Sigmoid colon (tissue), 4 donors: ENCODE measurements at regions not wholly inside any gene's neighbourhood (a gene's known extent, or its start where the extent isn't known, plus 50 kb on each side); places are given as distances from the start of the nearest gene placed in this dataset.

Experiments
- EP300 ChIP-seq, 4 donors: sonication (generic); formaldehyde crosslinking; IDR thresholded peaks; one replicate each; pipeline ENCODE4 v1.6.1; 2017; ENCODE audit warnings: antibody characterized with exemption in 4 of 4
- POLR2AphosphoS5 ChIP-seq, 4 donors: sonication (generic); formaldehyde crosslinking; IDR thresholded peaks; one replicate each; pipeline ENCODE4 v1.6.1; 2017; ENCODE audit warnings: antibody characterized with exemption in 4 of 4
- TF ChIP-seq, protein P1 (sequence below), 4 experiments: fragments of 450-650 bp in 3 of 4; fragments of 200-600 bp in 1 of 4; IDR thresholded peaks; one replicate each; pipeline ENCODE4 v1.5.1; 2016 to 2019; ENCODE audit warnings: antibody characterized with exemption in 4 of 4, mild to moderate bottlenecking in 3 of 4, moderate library complexity in 2 of 4

DNA sequence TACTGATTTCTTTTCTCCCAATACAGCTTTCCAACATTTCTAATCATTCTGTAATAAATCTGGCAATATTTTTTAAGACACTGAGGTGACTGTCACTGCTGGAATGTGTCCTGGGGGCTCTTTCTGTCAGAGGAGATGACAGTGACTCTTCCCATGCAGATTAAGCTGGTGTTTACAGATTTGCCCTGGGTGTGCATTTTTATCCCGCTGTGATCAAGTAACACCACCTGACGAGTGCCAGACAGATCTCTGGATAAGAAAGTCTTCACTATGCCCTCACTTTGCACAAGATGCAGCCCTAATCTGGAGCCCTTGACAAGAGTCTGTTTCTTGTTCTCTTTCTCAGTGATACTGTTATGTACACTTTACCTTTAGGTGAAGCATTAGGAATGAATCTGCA, 477.7 kb downstream of the ZIC1 start:
- TF ChIP-seq EP300 (IDR thresholded peaks at IDR 0.05) (no peak), POLR2AphosphoS5 (IDR thresholded peaks at IDR 0.05) (no peak)
- TF ChIP-seq, protein P1, sequence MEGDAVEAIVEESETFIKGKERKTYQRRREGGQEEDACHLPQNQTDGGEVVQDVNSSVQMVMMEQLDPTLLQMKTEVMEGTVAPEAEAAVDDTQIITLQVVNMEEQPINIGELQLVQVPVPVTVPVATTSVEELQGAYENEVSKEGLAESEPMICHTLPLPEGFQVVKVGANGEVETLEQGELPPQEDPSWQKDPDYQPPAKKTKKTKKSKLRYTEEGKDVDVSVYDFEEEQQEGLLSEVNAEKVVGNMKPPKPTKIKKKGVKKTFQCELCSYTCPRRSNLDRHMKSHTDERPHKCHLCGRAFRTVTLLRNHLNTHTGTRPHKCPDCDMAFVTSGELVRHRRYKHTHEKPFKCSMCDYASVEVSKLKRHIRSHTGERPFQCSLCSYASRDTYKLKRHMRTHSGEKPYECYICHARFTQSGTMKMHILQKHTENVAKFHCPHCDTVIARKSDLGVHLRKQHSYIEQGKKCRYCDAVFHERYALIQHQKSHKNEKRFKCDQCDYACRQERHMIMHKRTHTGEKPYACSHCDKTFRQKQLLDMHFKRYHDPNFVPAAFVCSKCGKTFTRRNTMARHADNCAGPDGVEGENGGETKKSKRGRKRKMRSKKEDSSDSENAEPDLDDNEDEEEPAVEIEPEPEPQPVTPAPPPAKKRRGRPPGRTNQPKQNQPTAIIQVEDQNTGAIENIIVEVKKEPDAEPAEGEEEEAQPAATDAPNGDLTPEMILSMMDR (IDR thresholded peaks at IDR 0.05): no peak
